Activated T-cell treated with anti-CD3 and anti-CD28 coated beads, Interleukin-2, amount 50 U/mL, for 1 hour (primary cell): ENCODE measurements at regions not wholly inside any gene's neighbourhood (a gene's known extent, or its start where the extent isn't known, plus 50 kb on each side); places are given as distances from the start of the nearest gene placed in this dataset.
A peak's percentile ranks its signal among the peaks of the same experiment; 100 is the strongest.

Experiments
- DNase-seq: peaks from one replicate; pipeline ENCODE4 v3.0.0-alpha.2; 2020

DNA sequence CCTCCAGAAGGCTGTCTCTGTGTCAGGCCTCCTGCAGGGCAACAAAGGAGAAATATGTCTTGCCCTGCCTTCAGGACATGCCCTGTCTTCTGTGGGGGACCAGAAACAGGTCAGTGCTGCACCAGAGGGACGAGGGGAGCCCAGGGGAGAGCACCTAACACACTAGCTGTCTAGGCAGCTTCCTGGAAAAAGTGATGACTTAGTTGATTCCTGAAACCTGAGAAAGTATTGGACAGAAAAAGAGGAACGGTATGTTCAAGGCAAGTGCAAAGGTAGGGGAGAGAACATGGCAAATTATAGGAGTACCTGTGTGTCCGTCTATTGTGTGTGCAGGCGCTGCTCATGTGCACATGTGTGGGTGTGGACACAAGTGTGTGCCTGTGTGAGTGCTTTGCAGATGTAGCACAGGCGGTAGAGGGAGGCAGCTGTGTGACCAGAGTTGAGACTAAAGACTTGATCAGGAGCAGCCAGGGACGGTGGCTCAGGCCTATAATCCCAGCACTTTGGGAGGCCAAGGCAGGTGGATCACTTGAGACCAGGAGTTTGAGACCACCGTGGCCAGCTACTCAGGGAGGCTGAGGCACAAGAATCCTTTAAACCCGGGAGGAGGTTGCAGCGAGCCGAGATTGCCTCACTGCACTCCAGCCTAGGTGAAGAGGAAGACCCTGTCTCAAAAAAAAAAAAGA is 119.5 kb downstream of the GYPC start:
- peak; percentile 15 for DNase-seq

DNA sequence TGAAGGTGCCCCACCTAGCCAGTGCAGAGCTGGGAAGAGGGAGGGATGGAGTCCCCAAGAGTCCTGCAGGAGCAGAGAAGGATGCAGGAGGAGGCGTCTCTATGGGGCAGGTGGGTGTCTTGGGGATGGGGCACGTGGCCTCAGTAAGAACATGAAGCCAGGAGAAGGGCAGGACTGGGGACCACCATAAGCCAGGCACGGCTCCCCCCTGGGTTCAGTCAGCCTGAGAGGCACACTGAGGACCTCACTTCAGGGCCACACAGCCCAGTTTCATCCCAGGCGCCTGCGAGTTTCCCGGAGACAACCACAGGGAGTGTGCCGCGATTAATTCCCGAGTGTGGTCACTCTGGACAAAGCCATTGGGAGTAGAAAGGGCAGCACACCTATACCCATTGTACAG is 120.3 kb downstream of the GYPC start:
- no peak for DNase-seq

DNA sequence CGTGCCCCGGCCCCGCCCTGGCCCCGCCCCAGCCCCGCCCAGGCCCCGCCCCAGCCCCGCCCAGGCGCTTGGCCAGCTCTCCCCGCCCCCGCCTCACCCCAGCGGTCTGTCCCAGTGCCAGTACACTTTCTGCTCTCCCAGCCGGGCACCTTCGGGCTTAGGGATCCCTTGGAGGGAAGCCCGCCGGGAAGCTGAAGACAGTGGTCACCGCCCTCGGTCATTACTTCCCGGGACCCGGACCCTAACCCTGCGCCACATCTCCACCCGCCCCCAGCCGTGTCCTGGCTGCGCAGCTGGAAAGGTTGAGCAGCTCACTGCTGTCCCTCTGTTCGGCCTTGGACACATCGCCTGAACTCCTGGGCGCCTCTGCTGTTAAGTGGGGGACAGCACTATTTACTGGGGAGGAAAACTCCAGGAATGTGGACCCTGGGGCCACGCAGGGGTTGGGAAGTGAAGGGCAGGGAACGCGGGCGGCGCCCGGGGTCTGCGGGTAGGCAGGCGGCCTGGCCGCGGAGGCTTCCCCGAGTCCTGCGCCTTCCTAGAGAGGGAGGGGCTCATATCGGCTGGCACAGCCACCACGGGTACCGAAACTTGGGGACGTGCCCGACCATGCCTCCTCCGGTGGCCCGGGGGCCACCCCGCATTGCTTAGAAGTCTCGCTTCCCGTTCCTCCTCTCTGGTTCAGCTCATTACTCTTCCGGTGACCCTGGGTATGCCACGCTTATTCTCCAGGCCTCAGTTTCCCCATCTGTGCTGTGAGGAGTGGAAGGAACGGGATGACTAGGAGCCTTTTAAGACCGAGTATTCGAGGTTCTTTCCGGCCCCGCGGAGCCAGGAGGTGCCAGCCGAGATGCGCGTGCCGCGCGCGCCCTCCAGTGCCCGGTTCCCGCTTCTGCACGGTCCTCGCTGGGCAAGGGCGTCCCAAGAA is 121.0 kb downstream of the GYPC start:
- peak; percentile 86 for DNase-seq

DNA sequence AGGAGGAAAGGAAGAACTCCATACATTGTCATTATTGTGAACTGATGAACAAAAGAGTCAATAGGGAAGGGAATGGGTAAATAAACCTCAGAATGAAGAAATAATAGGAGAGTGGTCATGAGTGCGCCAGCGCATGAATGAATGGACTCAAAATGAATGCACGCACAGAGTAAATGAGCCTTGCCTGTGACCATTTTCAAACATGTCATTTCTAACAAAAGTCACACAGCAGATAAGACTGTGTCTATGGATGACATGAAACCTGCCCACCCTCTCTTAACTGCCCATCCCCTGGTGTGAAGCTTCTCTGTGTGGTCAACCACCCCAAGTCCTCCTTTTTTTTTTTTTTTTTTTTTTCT is 121.1 kb upstream of the TEX51 start:
- DNase-seq: no peak

DNA sequence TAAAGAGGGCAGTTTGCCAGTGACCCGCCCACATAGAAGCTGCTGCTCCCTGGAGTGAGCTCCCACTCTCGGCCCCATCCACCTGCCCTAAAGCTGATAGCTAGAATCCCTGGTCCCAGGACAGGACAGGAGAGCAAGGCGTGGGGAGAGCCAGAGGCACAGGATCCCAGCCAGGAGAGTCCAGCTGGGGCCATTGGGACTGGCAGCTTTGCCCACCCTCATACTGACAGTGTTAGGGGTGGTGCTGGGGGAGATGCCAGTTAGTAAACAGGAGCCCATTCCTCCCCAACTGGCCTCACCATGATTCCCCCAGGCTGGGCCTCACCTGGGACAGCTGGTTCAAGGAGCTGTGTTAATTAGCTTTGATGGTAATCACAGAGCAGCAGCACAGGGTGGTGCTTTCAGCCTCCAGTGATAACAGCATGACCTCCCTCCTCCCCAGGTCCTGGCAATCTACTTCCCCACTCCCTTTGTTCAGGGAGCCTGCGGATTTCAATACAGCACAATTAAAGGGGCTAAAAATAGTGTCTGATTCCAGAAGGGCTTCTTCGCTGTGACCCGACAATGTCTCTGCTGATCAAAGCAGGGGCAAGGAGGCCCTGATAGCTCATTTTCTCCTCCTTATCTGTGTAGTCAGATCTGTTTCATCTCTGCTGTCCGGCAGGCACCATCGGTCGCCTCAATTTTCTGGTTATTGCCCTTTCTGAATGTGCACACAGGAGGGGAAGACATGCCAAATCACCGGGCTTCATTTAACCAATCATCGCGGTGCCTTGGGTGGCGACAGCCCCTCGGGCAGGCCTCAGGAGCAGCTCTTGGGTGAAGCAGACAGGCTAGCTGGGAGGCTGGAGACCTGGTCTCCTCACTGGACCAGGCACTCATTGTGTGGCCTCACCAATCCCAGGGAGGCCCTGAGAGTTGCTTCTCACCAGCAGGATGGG is 119.9 kb upstream of the TEX51 start:
- DNase-seq: peak; percentile 3

DNA sequence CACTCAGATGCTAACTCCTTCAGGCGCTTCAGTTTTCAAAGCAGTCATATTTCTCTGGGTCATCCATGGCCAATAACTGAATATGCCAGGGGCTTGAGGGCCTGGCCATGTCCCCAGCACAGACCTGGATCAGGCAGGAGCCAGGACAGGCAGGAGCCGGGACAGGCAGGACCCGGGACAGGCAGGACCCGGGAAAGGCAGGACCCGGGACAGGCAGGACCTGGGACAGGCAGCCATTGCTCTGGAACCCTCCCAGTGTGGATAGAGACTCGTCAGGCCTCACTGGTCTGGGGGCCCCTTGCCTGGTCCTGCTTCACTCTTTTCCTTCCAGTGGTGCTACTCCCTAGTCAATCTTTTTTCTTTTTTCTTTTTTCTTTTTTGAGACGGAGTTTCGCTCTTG is 117.5 kb upstream of the TEX51 start:
- DNase-seq: peak; percentile 10

DNA sequence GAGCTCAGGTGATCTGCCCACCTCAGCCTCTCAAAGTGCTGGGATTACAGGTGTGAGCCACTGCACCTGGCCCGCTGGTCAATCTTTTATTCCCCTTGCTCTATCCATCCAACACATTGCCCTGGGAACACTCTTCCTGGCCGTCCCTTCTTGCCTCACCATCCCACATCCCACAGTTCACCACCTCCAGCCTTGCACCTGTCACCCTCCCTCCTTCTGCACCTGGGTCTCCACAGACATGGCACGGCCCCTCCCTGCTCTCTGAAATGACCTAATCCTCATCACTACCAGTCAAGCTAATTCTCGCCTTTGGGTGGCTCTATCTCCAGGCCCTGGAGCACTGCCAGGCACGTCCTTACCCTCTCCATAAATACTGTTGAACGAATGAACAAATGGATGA is 116.9 kb upstream of the TEX51 start:
- no peak for DNase-seq

DNA sequence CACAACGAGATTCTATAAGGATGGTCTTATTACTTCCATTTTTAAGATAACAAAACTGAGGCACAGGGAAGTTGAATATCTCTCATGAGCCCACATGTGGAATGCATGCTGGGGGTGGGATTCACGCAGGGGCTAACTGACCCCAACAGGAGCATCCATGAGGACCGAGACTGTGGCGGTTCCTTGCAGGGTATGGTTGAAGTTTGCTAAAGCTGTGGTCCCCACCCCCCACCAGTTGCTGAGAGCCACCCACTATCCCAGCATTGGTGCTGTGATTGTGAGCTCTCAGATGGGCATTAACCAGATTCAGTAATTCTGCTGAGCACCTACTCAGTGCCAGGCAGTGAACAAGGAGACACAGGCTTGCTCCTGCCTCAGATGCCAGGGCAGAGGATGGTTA is 116.0 kb upstream of the TEX51 start:
- DNase-seq: no peak

DNA sequence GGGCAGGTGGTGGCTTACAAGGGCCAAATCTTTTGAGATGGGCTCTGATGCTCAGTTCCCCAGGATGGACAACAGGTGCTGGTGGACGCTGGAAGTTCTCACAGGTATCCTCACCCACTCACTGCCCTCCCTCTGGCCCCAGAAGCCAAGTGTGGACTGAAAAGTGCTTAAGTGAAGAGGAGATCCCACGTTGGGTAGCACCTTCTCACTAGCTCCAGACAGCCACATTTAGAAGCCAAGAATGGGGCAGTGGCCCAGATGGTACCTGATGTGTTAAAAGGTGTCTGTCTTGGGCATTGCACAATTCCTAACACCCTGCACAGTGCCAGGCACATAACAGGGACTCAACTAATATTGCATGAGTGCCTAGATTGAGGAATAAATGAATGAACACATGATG is 115.3 kb upstream of the TEX51 start:
- no peak for DNase-seq

DNA sequence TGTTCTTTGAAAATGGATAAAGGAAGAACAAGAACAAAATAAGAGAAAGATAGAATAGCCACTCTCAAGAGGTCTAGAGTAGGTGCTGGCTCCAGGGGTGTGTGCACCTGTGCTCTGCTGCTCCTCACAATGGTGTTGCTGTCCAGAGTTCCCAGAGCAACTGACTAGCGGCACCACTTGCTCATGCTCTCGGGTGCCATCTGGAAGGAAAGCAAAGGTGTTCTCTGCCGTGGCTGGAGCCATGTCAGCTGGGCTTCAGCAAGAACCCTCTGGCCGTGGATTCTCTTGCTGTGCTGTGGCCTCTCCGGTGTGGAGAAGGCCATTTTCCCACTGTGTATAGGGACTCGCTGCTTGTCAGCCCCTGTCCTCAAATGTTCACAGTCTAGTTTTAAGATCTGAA is 114.6 kb upstream of the TEX51 start:
- peak; percentile 1 for DNase-seq

DNA sequence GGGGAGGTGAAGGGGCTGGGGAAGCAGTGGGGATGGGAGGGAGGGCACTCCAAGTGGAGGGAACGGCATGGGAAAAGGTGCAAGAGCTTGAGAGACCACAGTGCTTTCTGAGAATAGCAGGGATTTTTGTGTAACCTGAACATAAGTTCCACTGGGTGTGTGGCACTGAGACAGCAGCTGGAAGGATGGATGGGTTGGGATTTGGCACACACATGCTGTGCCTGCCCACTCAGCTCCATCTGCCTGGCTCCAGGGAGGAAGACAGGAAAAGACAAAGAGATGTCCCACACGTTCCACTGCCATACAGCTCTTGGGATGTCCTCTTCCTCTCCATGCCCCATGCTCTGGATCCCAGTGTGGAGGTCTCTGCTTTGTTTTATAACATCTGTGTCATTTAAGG is 114.1 kb upstream of the TEX51 start:
- DNase-seq: peak; percentile 4

DNA sequence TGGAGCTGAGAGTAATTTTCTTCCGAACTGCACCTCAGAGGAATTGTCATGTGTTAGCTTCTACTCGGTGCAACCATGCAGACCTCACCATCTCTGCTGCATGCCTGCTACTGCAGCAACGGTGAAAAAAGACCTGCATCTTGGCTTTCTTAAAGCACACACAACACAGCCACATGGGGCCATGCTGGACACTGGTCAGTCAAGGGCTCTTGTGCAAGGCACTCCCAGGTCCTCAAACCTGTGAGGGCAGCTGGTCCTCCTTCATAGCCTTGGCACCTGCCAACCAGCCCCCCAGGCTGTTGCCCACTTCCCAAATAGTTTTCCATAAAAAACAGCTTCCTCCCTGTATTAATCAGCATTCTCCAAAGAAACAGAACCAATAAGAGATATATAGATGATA is 113.5 kb upstream of the TEX51 start:
- DNase-seq: peak; percentile 7

DNA sequence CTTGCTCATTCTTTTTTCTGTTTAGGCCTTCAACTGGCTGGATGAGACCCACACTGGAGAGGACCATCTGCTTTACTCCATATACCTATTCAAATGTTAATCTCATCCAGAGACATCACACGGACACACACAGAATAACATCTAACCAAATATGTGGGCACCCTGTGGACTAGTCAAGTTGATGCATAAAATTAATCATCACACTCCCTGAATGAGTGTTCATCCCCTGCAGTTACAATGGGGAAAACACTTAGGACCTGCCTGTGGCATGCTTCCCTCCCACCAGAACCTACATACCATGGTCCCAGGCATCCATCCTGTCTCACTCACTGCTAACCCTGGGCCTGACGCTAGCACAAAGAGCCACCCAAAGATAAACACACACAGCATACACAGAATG is 112.8 kb upstream of the TEX51 start:
- DNase-seq: no peak

DNA sequence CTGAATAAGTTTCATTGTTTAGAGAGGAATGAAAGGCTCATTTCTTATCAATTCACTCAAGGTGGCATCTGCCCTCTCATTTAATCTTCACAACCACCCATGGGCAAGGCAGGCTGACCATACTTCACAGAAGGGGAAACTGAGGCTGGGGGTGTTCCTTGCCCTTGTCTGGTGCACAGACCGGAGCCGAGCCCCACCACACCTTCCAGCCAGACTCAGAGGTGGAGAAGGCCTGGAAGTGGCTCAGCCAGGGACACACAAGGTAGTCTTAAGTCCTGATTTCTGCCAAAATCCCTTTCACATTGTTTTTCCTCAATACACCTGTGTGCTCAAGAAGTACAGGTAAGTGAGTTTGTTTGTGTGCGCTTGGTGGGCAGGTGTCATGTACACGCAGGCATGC is 111.9 kb upstream of the TEX51 start:
- no peak for DNase-seq

DNA sequence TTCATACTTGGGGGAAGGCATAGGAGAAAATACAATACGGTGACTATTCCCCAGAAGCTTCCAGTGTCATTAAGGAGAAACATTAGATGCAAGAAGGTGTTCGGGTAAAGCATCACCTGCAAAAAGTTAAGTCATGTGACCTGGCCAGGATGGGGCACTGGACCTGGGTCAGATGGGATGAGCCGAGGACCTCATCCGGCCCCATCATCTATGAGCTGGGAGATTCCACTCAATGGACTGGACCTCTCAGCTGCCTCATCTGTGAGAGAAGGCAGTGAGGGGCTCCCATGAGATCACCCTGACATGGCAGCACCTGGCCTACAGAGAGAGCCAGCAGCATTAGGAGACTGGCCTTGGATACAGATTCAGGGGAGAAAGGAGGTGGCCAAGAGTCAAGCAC is 111.4 kb upstream of the TEX51 start:
- DNase-seq: no peak

DNA sequence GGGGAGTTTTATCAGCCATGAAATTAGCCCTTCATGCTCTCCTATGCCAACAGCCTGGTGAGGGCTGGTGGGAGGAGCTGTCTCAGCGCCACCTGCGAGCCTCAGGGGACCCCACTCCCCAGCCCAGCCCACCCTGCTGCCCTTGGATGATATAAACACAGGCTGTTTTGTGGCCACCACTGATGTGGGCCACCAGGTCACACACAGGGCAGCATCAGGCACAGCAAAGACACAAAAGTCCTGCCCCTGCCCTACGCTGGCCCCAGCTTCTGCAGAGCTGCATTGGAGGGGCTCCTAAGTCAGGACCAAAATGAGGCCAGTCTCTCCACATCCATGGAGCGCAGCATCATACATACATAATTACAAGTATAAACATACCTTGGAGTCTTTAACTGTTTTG is 110.6 kb upstream of the TEX51 start:
- no peak for DNase-seq

DNA sequence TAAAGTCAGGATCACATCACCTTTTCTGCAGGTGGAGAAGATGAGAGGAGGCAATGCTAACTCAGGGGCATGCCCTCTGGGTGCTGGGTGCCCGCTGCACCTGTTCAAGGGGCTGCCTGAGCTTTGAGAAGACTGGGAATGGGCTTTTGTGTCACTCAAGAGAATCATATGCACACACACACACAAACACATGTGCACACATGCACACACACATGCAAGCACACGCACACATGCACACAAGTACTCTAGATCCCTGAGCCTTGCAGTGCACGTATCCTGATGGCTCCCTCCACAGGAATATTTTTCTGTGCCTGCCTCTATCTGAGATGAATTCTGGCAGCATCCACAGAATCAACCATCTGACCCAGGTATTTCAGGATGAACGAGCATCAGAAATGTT is 110.0 kb upstream of the TEX51 start:
- no peak for DNase-seq

DNA sequence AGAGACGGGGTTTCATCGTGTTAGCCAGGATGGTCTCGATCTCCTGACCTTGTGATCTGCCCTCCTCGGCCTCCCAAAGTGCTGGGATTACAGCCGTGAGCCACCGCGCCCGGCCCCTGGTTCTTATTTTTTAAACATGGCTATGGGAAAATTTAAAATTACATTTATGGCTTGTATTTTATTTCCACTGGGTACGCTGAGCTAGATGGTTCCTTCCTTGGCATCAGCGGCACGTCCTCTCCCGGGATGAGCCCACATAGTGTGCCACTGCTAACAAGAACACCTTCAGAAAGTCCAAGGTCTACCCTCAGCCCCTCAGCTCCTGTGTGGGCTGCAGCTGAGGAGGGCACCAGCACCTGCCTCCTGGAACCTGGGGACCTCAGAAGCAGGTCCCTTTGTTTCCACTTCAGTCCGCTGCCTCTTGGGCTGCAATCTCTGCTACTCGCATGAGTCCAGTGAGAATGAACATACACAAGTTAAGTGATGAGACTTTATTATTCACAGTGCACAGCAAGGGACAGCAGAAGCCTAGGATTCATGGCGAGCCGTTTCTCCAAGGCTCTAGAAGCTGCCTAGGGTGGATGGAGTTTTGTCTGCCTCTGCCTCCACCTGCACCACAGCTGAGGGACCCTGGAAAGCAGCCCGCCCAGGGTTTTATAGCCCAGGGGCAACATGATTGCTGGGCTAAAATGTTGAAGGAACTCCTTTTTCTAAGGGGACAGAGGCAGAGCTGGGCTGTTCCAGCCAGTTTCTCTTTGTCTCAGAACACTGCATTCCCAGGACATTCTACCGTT is 107.5 kb upstream of the TEX51 start:
- no peak for DNase-seq

DNA sequence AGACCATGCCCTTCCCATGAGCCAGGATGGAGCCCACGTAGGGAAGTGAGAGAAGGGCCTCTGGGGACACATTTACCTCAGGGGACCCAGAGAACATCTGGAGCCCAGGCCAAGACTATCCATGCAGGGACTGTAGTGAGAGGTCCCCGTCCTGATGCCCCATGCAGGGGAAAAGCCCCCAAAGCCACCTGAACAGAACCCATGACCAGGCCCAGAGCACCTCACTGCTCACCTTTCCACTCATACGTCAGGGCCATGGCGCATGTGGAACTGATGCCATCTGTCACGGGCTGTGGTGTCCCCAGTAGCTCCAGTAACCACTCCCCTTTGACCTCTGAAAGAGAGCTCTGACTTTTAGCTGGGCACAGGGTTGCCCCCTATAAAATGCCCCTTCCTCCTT is 106.5 kb upstream of the TEX51 start:
- DNase-seq: no peak

DNA sequence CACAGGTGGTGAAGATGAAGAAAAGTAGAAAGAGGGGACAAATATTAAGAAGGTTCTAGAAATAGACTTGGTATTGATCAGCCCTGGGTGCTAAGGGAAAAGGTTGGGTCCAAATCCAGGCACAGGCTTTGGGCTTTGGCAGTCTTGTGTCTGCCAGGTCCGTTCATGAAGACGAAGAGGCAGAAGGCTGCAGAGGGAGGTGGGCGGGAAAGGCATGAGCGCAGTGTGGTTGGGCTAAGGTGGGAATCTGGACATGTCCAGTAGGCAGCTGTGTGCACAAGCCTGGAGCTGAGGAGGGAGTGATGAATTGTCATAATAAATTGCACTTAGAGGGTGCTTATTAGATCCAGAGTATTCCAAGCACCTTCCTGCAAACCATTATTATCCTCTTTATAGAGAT is 105.7 kb upstream of the TEX51 start:
- DNase-seq: no peak

DNA sequence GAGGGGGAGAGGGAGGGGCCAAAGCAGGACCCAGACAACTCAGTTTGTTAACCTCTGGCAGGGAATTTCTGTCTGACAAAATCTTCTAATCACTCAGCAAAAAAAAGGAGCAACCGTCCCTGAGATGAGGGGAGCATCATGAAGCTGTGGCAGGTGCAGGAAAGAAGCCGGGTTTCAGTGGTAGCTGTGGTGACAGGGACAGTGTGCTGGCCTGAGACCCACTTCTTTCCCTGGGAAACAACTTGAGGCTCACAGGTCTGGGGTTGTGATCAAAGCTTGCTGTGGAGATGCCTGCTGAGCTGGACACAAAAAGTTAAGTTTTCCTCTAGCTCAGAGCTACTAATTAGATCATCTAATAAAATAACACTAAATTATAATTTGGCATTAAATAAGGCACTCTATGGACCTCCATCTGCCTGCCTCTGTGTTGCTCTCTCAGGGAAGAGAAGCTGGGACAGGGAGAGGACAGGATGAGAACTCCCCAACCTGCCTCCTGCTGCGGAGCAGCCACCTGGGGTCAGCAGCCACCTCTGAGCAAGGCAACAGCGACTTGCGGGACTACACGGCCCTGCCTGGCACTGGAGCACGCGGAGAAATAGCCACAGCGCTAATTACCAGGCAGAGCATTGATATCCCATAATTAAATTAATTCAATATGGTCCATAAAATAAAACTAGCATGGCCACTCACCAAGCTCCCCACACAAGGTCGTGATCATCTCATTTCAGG is 104.6 kb upstream of the TEX51 start:
- no peak for DNase-seq

DNA sequence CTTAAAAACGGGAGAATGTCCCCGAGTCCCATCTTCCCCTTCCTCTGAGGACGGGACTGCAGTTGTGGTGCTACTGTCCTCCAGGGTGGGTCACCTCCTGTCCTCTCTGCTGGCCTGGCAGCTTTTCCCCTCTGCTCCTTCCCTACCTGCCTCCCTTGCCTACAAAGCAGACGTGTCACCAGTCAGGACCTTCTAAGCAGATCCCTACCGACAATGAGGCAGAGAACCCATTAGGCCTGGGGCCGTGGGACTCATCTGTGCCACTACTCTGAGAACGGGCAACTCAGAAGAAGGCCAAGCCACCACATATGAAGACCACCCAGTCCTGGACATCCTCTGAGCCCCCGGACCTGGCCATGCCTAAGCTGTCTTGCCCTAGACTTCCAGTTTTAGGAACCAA is 103.0 kb upstream of the TEX51 start:
- no peak for DNase-seq
